HL-60 (cell line): ENCODE measurements at regions not wholly inside any gene's neighbourhood (a gene's known extent, or its start where the extent isn't known, plus 50 kb on each side); places are given as distances from the start of the nearest gene placed in this dataset.

ENCODE experiments used
- DNase-seq, 2 experiments: peaks; one replicate each; pipeline ENCODE4 v3.0.0-alpha.2; 2010 to 2020; ENCODE audit warnings: low read depth in 1 of 2, low spot score in 1 of 2
- H3K27ac ChIP-seq: fragments of 250-450 bp; sonication (Bioruptor Pico); replicated peaks from 2 replicates; pipeline ENCODE4 v1.5.1; 2020; ENCODE audit warnings: mild to moderate bottlenecking, moderate library complexity
- H3K27me3 ChIP-seq: fragments of 250-450 bp; sonication (Bioruptor Pico); 2 replicates; pipeline ENCODE4 v1.5.1; 2021; ENCODE audit warnings: mild to moderate bottlenecking, moderate library complexity; ENCODE audit not compliant: insufficient read depth, poor library complexity, severe bottlenecking
- H3K4me3 ChIP-seq: replicated peaks from 2 replicates; pipeline ENCODE4 v1.5.1; 2011; ENCODE audit warnings: mild to moderate bottlenecking, control low read depth, low read length; ENCODE audit not compliant: insufficient read depth
- GABPA ChIP-seq: IDR thresholded peaks from 2 replicates; pipeline ENCODE4 v1.6.1; 2012; ENCODE audit warnings: low read depth
- POLR2AphosphoS5 ChIP-seq: IDR thresholded peaks from 2 replicates; pipeline ENCODE4 v1.6.1; 2012; ENCODE audit warnings: low read depth
- SPI1 ChIP-seq: IDR thresholded peaks from 2 replicates; pipeline ENCODE4 v1.6.1; 2012; ENCODE audit warnings: low read depth, mild to moderate bottlenecking, borderline replicate concordance
- TF ChIP-seq, protein P1 (sequence below): IDR thresholded peaks from 2 replicates; pipeline ENCODE4 v1.6.1; 2012; ENCODE audit warnings: low read depth; ENCODE audit not compliant: insufficient replicate concordance
- TF ChIP-seq, protein P2 (sequence below): IDR thresholded peaks from one replicate; pipeline ENCODE4 v1.5.1; 2011; ENCODE audit warnings: low read length, control low read depth, inconsistent platforms; ENCODE audit not compliant: insufficient read depth

DNA sequence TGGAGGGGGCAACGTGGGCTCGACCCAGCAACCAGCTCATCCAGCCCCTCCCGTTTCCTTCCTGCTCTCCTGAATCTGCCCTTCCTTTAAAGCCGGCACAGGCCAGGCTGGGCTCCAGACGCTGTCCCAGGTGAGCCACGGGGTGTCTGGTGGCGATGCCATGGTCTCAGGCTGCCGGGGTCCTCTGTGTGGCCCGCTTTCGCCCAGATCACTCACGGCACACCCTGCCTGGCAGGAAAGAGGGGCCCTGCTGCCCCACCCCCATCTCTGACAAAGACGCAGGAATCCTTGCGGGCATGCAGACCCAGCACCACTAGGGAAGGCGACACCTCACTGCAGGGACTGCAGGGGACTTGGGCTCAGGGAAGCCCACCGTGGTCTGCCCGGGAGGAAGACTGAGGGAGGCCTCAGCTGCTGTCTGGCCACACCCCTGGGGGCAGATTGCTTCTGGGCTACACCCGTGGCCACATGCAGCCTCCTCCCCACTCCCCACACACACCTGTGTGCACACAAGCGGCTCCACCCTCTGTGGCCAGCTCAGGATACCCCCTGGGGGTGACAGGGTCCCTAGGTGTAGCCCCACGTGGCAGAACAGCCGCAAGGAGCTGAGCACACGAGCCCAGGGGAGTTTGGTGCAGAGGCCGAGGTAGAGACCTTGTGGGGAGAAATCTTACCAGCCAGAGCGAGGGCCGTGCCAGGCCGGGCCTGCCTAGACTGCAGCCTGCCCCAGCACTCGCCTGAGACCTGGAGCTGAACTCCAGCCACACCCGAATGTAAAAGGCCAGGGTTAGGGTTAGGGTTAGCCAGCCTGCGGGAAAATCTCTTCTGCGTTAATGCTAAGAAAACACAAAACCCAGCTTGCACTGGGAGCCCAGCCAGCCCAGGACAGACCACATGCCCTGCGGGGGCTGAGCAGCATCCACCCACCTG is 104.6 kb downstream of the DLL1 start:
- H3K27me3 ChIP-seq = no peaks in the 10 kb centered on the region
- TF ChIP-seq GABPA (no peak), SPI1 (no peak), POLR2AphosphoS5 (no peak)
- TF ChIP-seq, protein P1, sequence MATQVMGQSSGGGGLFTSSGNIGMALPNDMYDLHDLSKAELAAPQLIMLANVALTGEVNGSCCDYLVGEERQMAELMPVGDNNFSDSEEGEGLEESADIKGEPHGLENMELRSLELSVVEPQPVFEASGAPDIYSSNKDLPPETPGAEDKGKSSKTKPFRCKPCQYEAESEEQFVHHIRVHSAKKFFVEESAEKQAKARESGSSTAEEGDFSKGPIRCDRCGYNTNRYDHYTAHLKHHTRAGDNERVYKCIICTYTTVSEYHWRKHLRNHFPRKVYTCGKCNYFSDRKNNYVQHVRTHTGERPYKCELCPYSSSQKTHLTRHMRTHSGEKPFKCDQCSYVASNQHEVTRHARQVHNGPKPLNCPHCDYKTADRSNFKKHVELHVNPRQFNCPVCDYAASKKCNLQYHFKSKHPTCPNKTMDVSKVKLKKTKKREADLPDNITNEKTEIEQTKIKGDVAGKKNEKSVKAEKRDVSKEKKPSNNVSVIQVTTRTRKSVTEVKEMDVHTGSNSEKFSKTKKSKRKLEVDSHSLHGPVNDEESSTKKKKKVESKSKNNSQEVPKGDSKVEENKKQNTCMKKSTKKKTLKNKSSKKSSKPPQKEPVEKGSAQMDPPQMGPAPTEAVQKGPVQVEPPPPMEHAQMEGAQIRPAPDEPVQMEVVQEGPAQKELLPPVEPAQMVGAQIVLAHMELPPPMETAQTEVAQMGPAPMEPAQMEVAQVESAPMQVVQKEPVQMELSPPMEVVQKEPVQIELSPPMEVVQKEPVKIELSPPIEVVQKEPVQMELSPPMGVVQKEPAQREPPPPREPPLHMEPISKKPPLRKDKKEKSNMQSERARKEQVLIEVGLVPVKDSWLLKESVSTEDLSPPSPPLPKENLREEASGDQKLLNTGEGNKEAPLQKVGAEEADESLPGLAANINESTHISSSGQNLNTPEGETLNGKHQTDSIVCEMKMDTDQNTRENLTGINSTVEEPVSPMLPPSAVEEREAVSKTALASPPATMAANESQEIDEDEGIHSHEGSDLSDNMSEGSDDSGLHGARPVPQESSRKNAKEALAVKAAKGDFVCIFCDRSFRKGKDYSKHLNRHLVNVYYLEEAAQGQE = no peak
- TF ChIP-seq, protein P2, sequence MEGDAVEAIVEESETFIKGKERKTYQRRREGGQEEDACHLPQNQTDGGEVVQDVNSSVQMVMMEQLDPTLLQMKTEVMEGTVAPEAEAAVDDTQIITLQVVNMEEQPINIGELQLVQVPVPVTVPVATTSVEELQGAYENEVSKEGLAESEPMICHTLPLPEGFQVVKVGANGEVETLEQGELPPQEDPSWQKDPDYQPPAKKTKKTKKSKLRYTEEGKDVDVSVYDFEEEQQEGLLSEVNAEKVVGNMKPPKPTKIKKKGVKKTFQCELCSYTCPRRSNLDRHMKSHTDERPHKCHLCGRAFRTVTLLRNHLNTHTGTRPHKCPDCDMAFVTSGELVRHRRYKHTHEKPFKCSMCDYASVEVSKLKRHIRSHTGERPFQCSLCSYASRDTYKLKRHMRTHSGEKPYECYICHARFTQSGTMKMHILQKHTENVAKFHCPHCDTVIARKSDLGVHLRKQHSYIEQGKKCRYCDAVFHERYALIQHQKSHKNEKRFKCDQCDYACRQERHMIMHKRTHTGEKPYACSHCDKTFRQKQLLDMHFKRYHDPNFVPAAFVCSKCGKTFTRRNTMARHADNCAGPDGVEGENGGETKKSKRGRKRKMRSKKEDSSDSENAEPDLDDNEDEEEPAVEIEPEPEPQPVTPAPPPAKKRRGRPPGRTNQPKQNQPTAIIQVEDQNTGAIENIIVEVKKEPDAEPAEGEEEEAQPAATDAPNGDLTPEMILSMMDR = no peak
- no peak for DNase-seq
- H3K27ac ChIP-seq = no peak overlapping the region
- no peak overlapping the region for H3K4me3 ChIP-seq

DNA sequence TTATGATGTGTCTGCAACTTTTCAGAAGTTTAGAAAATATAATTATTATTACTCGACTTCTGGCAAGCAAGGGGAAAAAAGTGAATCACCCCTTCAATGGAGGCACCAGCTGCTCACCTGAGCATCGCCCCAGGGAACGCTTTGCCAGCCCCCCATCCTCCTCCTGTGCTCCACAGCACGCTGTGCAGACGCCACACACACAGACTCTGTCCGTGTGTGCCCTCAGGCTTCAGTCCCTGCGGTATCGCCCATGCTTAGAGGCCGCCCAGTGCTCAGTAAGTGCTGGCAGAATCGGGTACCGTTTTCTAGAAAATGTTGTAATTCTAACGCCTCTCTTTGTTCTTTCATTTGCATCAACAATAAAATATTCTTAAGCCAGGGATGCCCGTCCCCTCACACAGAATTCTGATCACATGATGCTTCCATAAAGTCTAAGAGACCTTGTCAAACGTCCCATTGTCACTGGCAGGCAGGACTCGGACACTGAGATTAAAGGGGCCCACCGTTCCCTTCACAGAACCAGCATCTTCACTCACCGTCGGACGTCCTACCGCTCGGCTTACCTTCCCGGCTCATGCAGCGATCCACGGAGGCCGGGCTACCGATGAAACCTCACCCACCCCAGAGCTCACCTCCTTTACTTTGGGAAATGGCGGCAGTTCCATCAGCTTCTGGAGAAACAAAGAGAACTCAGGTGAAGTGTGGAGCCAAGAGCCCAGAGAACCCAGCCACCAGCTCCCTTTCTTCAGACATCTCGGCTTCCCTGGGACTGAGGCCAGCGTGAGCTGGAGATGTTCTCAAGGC is 105.5 kb downstream of the DLL1 start:
- Histone ChIP-seq H3K27ac (no peak overlapping the region), H3K27me3 (no peaks in the 10 kb centered on the region)
- DNase-seq = no peak

DNA sequence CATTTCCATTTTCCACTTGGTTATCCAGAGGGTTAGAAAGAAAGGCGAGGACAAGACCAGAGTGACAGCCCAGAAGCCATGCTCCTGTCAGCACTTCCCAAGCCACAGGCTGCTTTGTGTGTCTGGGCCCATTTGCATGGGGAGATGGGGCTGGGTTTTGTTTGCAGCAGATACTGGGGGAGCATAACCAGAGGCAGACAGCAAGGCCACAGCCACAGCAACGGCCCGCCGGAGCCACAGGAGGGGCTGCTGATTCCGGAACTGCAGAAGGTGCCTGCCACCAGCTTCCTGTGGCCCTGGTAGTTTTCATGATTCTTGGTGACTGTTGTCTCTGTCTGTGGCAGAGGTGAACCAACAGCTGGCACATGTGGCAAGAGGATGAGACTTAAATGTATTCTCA is 106.6 kb downstream of the DLL1 start:
- H3K27ac ChIP-seq = no peak overlapping the region
- no peak overlapping the region for H3K4me3 ChIP-seq
- no peak for DNase-seq
- TF ChIP-seq POLR2AphosphoS5 (no peak), GABPA (no peak), SPI1 (no peak)
- TF ChIP-seq, protein P2 = no peak
- TF ChIP-seq, protein P1 = no peak
- no peaks in the 10 kb centered on the region for H3K27me3 ChIP-seq

More for the DNA sequence above, 105.5 kb downstream of the DLL1 start:
- no peak overlapping the region for H3K4me3 ChIP-seq
- no peak for TF ChIP-seq GABPA
- TF ChIP-seq SPI1 = no peak
- TF ChIP-seq POLR2AphosphoS5 = no peak
- TF ChIP-seq, protein P2 = no peak
- TF ChIP-seq, protein P1 = no peak
